ENCODE measurements at regions not wholly inside any gene's neighbourhood (a gene's known extent, or its start where the extent isn't known, plus 50 kb on each side); places are given as distances from the start of the nearest gene placed in this dataset.

GRCh38 chr21:23686737-23687523, 1920.4 kb downstream of the MRPL39 start:
- TF ChIP-seq POLR2AphosphoS5 (IDR thresholded peaks at IDR 0.05; ENCODE audit: borderline replicate concordance, low read depth, low read length) (no peak), EZH2 (IDR thresholded peaks at IDR 0.05) (no peak)

Measured in SK-N-MC (cell line).